GM23338 (cell line): ENCODE measurements at regions not wholly inside any gene's neighbourhood (a gene's known extent, or its start where the extent isn't known, plus 50 kb on each side); places are given as distances from the start of the nearest gene placed in this dataset. TPM values are rescaled to one million over a fixed set of nuclear protein-coding genes. Genes with fewer than 3 reads are reported as not detected.

Experiments used
- small RNA-seq: library from RNA; depleted of rRNA; stranded (forward); fragments of <200 nt; gene quantifications from one replicate; pipeline ENCODE3, GENCODE V24; 2014; ENCODE audit warnings: low replicate concordance

Small RNAs in the stretch of these regions (small RNA-seq; reads per million reads assigned to genes)
- not detected for gene RNU6-721P
